Nephron progenitor cell (in vitro differentiated cells): ENCODE measurements at regions not wholly inside any gene's neighbourhood (a gene's known extent, or its start where the extent isn't known, plus 50 kb on each side); places are given as distances from the start of the nearest gene placed in this dataset.
A peak's percentile ranks its signal among the peaks of the same experiment; 100 is the strongest.

ENCODE experiments used
- DNase-seq: peaks from one replicate; pipeline ENCODE4 v3.0.0; 2021
- H3K27ac Mint-ChIP-seq: 2 replicates; pipeline ENCODE4 v1.8.0; 2021; ENCODE audit warnings: mild to moderate bottlenecking, moderate library complexity, mixed read lengths
- H3K27me3 Mint-ChIP-seq: 2 replicates; pipeline ENCODE4 v1.8.0; 2021; ENCODE audit warnings: mild to moderate bottlenecking, low read depth, mixed read lengths; ENCODE audit not compliant: poor library complexity
- H3K36me3 Mint-ChIP-seq: 2 replicates; pipeline ENCODE4 v1.8.0; 2021; ENCODE audit warnings: low read depth, mixed read lengths
- H3K4me1 Mint-ChIP-seq: 2 replicates; pipeline ENCODE4 v1.8.0; 2021; ENCODE audit warnings: mixed read lengths
- H3K4me3 Mint-ChIP-seq: 2 replicates; pipeline ENCODE4 v1.8.0; 2021; ENCODE audit warnings: mild to moderate bottlenecking, moderate library complexity, mixed read lengths
- H3K9me3 Mint-ChIP-seq: 2 replicates; pipeline ENCODE4 v1.8.0; 2021; ENCODE audit warnings: mild to moderate bottlenecking, moderate library complexity, mixed read lengths
- TF ChIP-seq, protein P1 (sequence below): fragments of 200-600 bp; sonication (generic); IDR thresholded peaks from 2 replicates; pipeline ENCODE4 v1.5.0; 2021; ENCODE audit warnings: antibody characterized with exemption

DNA sequence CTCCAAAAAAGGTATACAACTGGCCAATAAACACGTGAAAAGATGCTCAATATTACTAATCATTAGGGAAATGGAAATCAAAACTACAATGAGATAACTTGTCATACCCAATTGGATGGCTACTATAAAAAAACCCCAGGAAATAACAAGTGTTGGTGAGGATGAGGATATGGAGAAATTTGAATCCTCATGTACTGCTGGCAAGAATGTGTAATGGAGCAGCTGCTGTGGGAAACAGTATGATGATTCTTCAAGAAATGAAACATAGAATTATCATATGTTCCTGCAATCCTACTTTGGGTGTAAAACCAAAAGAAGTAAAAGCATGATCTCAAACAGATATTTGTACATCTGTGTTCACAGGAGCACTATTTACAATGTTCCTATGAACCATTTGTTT, 67.4 kb downstream of the RPLP1 start:
- no peak for DNase-seq
- peaks cover 13% of the 10 kb centered on the region for H3K4me1 Mint-ChIP-seq
- H3K27me3 Mint-ChIP-seq = peaks cover 17% of the 10 kb centered on the region
- no peak overlapping the region for H3K4me3 Mint-ChIP-seq
- no peaks in the 10 kb centered on the region for H3K9me3 Mint-ChIP-seq
- no peak overlapping the region for H3K27ac Mint-ChIP-seq
- TF ChIP-seq, protein P1, sequence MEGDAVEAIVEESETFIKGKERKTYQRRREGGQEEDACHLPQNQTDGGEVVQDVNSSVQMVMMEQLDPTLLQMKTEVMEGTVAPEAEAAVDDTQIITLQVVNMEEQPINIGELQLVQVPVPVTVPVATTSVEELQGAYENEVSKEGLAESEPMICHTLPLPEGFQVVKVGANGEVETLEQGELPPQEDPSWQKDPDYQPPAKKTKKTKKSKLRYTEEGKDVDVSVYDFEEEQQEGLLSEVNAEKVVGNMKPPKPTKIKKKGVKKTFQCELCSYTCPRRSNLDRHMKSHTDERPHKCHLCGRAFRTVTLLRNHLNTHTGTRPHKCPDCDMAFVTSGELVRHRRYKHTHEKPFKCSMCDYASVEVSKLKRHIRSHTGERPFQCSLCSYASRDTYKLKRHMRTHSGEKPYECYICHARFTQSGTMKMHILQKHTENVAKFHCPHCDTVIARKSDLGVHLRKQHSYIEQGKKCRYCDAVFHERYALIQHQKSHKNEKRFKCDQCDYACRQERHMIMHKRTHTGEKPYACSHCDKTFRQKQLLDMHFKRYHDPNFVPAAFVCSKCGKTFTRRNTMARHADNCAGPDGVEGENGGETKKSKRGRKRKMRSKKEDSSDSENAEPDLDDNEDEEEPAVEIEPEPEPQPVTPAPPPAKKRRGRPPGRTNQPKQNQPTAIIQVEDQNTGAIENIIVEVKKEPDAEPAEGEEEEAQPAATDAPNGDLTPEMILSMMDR = no peak
- no peaks in the 10 kb centered on the region for H3K36me3 Mint-ChIP-seq

DNA sequence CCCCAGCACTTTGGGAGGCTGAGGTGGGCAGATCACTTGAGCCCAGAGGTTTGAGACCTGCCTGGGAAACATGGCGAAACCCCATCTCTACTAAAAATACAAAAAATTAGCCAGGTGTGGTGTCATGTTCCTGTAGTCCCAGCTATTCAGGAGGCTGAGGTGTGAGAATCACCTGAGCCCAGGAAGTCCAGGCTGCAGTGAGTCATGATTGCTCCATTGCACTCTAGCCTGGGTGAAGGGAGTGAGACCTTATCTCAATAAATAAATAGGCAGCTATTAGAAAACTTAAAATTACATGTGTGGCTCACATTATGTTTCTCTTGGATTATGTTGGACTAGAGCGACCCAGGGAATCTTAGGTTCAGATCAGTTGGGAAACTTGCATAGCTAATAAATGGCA, 69.7 kb downstream of the RPLP1 start:
- Mint-ChIP-seq H3K9me3 (no peaks in the 10 kb centered on the region), H3K4me3 (no peak overlapping the region), H3K4me1 (peaks cover 34% of the 10 kb centered on the region), H3K36me3 (no peaks in the 10 kb centered on the region), H3K27ac (no peak overlapping the region), H3K27me3 (peaks cover 22% of the 10 kb centered on the region)
- no peak for DNase-seq
- TF ChIP-seq, protein P1 = no peak

DNA sequence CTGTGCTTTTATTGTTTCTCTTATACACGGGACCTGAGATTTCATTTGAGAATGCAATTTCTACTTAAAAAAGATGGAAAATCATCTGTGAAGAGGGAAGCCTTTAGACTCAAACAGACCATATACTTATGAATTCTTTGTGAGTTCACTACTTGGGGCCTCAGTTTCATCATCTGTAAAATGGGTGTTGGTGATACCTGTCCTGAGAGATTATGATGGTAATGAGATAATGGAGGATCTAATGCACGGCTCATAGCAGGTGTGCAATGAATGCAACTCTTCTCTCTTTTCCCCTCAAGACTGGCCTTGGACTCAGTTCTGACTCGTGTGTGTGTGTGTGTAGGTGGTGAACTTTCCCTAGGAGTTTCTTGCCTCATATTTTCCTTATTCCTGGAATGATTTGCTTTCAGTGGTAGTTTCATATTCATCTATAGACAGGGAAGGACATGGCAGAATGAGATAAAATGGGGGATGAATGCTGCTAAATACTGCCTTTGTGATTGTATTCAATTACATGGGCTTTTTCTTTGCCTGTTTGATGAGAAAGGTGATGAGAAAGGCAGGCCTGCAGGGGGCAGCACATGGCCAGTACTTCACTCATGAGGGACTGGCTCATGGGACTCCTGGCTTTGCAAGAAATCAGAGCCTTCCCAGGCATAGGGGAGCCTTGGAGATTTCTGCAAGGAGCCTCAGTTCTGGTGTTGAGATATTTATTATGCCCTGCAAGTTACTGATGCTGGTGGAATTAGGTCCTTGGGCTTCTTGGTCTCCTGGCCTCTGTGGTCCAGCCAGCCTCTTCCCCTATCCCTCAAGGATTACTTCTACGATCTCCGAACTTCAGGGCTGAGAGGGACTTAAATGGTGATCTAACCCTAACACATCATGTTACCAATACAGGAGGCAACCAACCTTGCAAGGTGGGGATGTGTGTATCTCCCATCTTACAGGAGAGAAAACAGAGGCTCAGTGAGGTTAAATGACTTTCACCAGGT, 70.7 kb downstream of the RPLP1 start:
- Mint-ChIP-seq H3K27me3 (peaks cover 21% of the 10 kb centered on the region), H3K36me3 (no peaks in the 10 kb centered on the region), H3K27ac (no peak overlapping the region), H3K4me3 (no peak overlapping the region), H3K4me1 (peaks cover 36% of the 10 kb centered on the region), H3K9me3 (no peaks in the 10 kb centered on the region)
- peak; percentile 91 for DNase-seq
- TF ChIP-seq, protein P1 = peak; percentile 85

DNA sequence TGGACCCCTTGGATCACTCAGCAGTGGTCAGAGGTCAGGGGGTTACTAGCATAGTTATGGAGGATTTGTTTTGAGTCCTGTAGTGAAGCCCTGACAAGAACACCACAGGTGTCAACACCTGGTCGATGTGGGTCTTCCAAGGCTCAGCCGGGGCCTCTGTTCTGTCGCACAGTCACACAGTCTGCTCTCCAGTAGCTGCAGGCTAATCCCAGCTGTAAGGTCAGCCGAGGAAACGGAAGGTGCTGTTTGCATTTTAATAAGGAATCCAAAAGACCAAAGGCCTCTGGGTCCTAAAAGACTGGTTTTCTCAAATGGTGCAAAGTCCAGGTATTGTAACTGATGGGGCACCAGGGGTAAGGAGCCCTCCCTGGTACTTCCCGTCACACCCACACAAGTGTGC, 71.7 kb downstream of the RPLP1 start:
- Mint-ChIP-seq H3K36me3 (no peaks in the 10 kb centered on the region), H3K9me3 (no peaks in the 10 kb centered on the region), H3K27me3 (peaks cover 18% of the 10 kb centered on the region), H3K4me3 (no peak overlapping the region), H3K4me1 (peaks cover 36% of the 10 kb centered on the region), H3K27ac (no peak overlapping the region)
- no peak for DNase-seq
- TF ChIP-seq, protein P1 = no peak

DNA sequence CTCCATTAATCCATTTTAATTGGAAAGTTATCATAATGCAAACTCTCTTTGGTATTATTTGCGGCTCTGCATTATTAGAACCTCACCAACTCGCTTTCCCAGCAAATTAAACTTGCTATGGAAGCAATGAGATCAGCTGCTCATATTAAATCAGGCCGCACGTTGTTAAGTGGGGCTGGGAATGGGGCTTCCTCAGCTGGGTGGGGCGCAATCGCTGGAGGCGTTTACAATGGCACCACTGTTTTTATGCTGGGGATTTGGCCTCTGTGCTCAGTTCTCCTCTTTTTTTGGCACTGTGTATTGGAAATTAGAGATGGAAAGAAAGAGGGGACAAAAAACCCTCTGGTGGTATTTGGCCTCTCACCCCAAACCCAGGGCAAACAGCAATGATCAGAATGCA, 72.2 kb downstream of the RPLP1 start:
- Mint-ChIP-seq H3K9me3 (no peaks in the 10 kb centered on the region), H3K36me3 (no peaks in the 10 kb centered on the region), H3K4me3 (no peak overlapping the region), H3K4me1 (peaks cover 37% of the 10 kb centered on the region), H3K27me3 (peaks cover 16% of the 10 kb centered on the region), H3K27ac (no peak overlapping the region)
- TF ChIP-seq, protein P1 = no peak
- no peak for DNase-seq

DNA sequence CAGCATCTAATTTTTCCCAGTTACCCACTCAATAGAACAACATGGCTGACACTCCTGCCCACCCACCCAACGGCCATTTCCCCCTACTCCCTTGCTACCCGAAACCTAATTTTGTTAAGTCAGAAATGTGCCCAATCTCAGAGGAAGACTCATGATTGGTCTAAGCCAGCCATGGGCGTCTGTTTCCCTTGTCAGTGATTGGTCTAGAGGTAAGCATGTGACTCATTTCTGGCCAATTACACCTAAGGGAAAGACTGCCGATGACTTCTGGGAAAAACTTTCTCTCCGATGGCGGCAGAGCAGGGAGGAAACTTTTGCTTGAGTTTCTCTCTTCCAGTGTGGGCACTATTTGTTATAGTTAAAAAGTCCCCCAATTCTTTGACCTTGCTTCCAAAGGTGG, 72.9 kb downstream of the RPLP1 start:
- no peak overlapping the region for H3K4me3 Mint-ChIP-seq
- TF ChIP-seq, protein P1 = no peak
- H3K4me1 Mint-ChIP-seq = peaks cover 45% of the 10 kb centered on the region
- no peak overlapping the region for H3K27ac Mint-ChIP-seq
- no peak for DNase-seq
- H3K9me3 Mint-ChIP-seq = no peaks in the 10 kb centered on the region
- H3K27me3 Mint-ChIP-seq = peaks cover 16% of the 10 kb centered on the region
- H3K36me3 Mint-ChIP-seq = no peaks in the 10 kb centered on the region
